Upper lobe of left lung (tissue), 6 donors: ENCODE measurements at regions not wholly inside any gene's neighbourhood (a gene's known extent, or its start where the extent isn't known, plus 50 kb on each side); places are given as distances from the start of the nearest gene placed in this dataset.

Experiments used
- ATAC-seq, 2 donors: fragments of 200-7000 bp; cut with Tn5 transposase; one replicate each; pipeline ENCODE4 v1.9.1; 2022; ENCODE audit warnings: mild to moderate bottlenecking in 2 of 2, moderate library complexity in 2 of 2; ENCODE audit not compliant: low FRiP score in 2 of 2
- DNase-seq, 2 donors: peaks; one replicate each; pipeline ENCODE4 v3.0.0-alpha.2; 2019 to 2020
- H3K27ac ChIP-seq, 4 donors: fragments of 200-600 bp; sonication (generic); one replicate each; pipeline ENCODE4 v1.5.1; 2016 to 2019
- H3K27me3 ChIP-seq, 4 donors: fragments of 200-600 bp; sonication (generic); one replicate each; pipeline ENCODE4 v1.5.1; 2017 to 2019
- H3K36me3 ChIP-seq, 4 donors: fragments of 200-600 bp; sonication (generic); one replicate each; pipeline ENCODE4 v1.5.1; 2016 to 2019
- H3K4me1 ChIP-seq, 4 donors: fragments of 200-600 bp; sonication (generic); one replicate each; pipeline ENCODE4 v1.5.1; 2018 to 2019
- H3K4me3 ChIP-seq, 4 donors: fragments of 200-600 bp; sonication (generic); one replicate each; pipeline ENCODE4 v1.5.1; 2017 to 2019; ENCODE audit warnings: mild to moderate bottlenecking in 2 of 4, moderate library complexity in 1 of 4
- H3K9me3 ChIP-seq, 4 donors: fragments of 200-600 bp; sonication (generic); one replicate each; pipeline ENCODE4 v1.5.1; 2018 to 2019
- EP300 ChIP-seq, 4 donors: sonication (generic); formaldehyde crosslinking; IDR thresholded peaks; one replicate each; pipeline ENCODE4 v1.5.1; 2017; ENCODE audit warnings: antibody characterized with exemption in 4 of 4, control low read depth in 2 of 4
- POLR2A ChIP-seq, 4 donors: fragments of 450-650 bp; IDR thresholded peaks; one replicate each; pipeline ENCODE4 v1.5.1; 2016 to 2017; ENCODE audit warnings: antibody characterized with exemption in 4 of 4, mild to moderate bottlenecking in 2 of 4
- POLR2AphosphoS5 ChIP-seq, 2 donors: sonication (generic); formaldehyde crosslinking; IDR thresholded peaks; one replicate each; pipeline ENCODE4 v1.5.1; 2017; ENCODE audit warnings: antibody characterized with exemption in 2 of 2
- WGBS, 2 donors: methylation state at CpG; one replicate each; pipeline ENCODE4 v1.1.5; 2017 to 2018; 5-methylcytosine and 5-hydroxymethylcytosine counted together
- TF ChIP-seq, protein P1 (sequence below), 6 experiments: fragments of 450-650 bp in 4 of 6; fragments of 200-600 bp in 2 of 6; sonication (generic) in 2 of 6; IDR thresholded peaks; one replicate each; pipeline ENCODE4 v1.5.1; 2016 to 2019; ENCODE audit warnings: antibody characterized with exemption in 6 of 6
- donor health status: DM: no; HTN: no; CAD: no; lungs with moderate emphysema.
- donor health status: DM: no; HTN: yes; CAD: no; lungs with severe emphysema.

GRCh38 chr1:177865807-177866206, 104.1 kb downstream of the SEC16B start:
- H3K4me3 ChIP-seq: no peak overlapping the region
- H3K27ac ChIP-seq: no peak overlapping the region
- no peaks in the 10 kb centered on the region for H3K9me3 ChIP-seq
- TF ChIP-seq EP300 (IDR thresholded peaks at IDR 0.05) (no peak), POLR2A (IDR thresholded peaks at IDR 0.05) (no peak), POLR2AphosphoS5 (IDR thresholded peaks at IDR 0.05) (no peak)
- TF ChIP-seq, protein P1, sequence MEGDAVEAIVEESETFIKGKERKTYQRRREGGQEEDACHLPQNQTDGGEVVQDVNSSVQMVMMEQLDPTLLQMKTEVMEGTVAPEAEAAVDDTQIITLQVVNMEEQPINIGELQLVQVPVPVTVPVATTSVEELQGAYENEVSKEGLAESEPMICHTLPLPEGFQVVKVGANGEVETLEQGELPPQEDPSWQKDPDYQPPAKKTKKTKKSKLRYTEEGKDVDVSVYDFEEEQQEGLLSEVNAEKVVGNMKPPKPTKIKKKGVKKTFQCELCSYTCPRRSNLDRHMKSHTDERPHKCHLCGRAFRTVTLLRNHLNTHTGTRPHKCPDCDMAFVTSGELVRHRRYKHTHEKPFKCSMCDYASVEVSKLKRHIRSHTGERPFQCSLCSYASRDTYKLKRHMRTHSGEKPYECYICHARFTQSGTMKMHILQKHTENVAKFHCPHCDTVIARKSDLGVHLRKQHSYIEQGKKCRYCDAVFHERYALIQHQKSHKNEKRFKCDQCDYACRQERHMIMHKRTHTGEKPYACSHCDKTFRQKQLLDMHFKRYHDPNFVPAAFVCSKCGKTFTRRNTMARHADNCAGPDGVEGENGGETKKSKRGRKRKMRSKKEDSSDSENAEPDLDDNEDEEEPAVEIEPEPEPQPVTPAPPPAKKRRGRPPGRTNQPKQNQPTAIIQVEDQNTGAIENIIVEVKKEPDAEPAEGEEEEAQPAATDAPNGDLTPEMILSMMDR (IDR thresholded peaks at IDR 0.05): no peak
- WGBS, 2 donors: 88 to 89% methylated on average over 3 of the region's 3 CpGs
- H3K27me3 ChIP-seq: no peaks in the 10 kb centered on the region
- no peak for ATAC-seq
- DNase-seq: no peak
- H3K4me1 ChIP-seq: no peaks in the 10 kb centered on the region
- H3K36me3 ChIP-seq: no peaks in the 10 kb centered on the region

GRCh38 chr1:177864538-177865305, 105.1 kb downstream of the SEC16B start:
- DNase-seq (no peak), ATAC-seq (no peak)
- no peaks in the 10 kb centered on the region for H3K9me3 ChIP-seq
- TF ChIP-seq, protein P1 (IDR thresholded peaks at IDR 0.05): no peak
- TF ChIP-seq EP300 (IDR thresholded peaks at IDR 0.05) (no peak), POLR2A (IDR thresholded peaks at IDR 0.05) (no peak), POLR2AphosphoS5 (IDR thresholded peaks at IDR 0.05) (no peak)
- no peak overlapping the region for H3K4me3 ChIP-seq
- H3K4me1 ChIP-seq: no peaks in the 10 kb centered on the region
- 24 to 40% methylated on average over 2 of the region's 2 CpGs for WGBS, 2 donors
- no peaks in the 10 kb centered on the region for H3K36me3 ChIP-seq
- no peaks in the 10 kb centered on the region for H3K27me3 ChIP-seq
- H3K27ac ChIP-seq: no peak overlapping the region

DNA sequence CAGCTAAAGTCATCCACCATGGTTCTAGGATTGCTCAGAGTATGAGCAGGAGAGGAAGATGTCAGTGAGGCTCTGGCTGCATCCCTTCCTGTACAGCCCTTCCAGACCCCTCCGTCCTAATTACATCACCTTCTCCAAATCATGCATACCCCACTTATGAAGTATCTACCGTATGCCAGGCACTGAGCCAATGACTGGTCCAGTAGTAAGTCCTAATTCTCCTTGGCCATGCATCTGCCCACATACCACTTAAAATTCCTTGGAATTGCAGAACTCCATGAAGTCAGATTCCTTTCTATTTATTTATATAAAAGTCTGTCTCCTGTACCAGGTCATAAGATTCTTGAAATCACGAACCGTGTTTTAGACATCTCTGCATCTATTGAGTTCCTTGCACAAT, 106.1 kb downstream of the SEC16B start:
- no peak for DNase-seq
- Histone ChIP-seq H3K27ac (no peak overlapping the region), H3K4me3 (no peak overlapping the region), H3K27me3 (no peaks in the 10 kb centered on the region), H3K4me1 (no peaks in the 10 kb centered on the region), H3K36me3 (no peaks in the 10 kb centered on the region), H3K9me3 (no peaks in the 10 kb centered on the region)
- 86 to 87% methylated on average over 4 of the region's 4 CpGs for WGBS, 2 donors
- TF ChIP-seq, protein P1 (IDR thresholded peaks at IDR 0.05): no peak
- TF ChIP-seq POLR2A (IDR thresholded peaks at IDR 0.05) (no peak), EP300 (IDR thresholded peaks at IDR 0.05) (no peak)
- no peak for ATAC-seq

DNA sequence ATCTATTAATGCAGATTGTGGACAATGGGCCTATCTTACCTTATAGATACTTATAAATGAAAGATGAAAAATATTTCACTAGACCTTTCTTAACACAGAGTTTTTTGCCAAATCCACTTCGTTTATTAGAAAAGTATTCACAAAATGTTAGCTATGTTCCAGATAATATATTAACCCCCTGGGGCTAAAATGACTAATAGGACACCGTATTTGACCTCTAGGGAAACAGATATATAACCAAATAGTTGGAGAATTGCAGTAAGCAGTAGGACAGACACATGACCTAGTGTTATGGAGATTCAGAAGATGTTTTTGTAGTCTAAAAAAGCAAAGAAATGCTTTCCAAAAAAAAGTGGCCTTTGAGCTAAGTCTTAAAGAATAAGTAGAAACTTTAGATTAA, 106.9 kb downstream of the SEC16B start:
- no peak overlapping the region for H3K4me3 ChIP-seq
- 62 to 65% methylated on average over 2 of the region's 2 CpGs for WGBS, 2 donors
- DNase-seq (no peak), ATAC-seq (no peak)
- H3K36me3 ChIP-seq: no peaks in the 10 kb centered on the region
- H3K4me1 ChIP-seq: peaks cover 0 to 3% (median 0%) of the 10 kb centered on the region in 4 donors
- H3K27ac ChIP-seq: no peak overlapping the region
- no peak for TF ChIP-seq POLR2AphosphoS5 (IDR thresholded peaks at IDR 0.05)
- TF ChIP-seq, protein P1 (IDR thresholded peaks at IDR 0.05): no peak
- no peak for TF ChIP-seq POLR2A (IDR thresholded peaks at IDR 0.05)
- no peak for TF ChIP-seq EP300 (IDR thresholded peaks at IDR 0.05)
- no peaks in the 10 kb centered on the region for H3K27me3 ChIP-seq
- no peaks in the 10 kb centered on the region for H3K9me3 ChIP-seq

- H3K27ac ChIP-seq: no peak overlapping the region
- no peak for ATAC-seq
- TF ChIP-seq POLR2A (IDR thresholded peaks at IDR 0.05) (no peak), EP300 (IDR thresholded peaks at IDR 0.05) (no peak), POLR2AphosphoS5 (IDR thresholded peaks at IDR 0.05) (no peak)
- TF ChIP-seq, protein P1 (IDR thresholded peaks at IDR 0.05): no peak
- no peaks in the 10 kb centered on the region for H3K36me3 ChIP-seq
- no peak overlapping the region for H3K4me3 ChIP-seq
- H3K9me3 ChIP-seq: no peaks in the 10 kb centered on the region
- peaks cover 0 to 3% (median 0%) of the 10 kb centered on the region in 4 donors for H3K4me1 ChIP-seq
- 77 to 83% methylated on average over 2 of the region's 2 CpGs for WGBS, 2 donors
- DNase-seq: no peak
- no peaks in the 10 kb centered on the region for H3K27me3 ChIP-seq
Measured at GRCh38 chr1:177859572-177859971, 110.3 kb downstream of the SEC16B start.
